ENCODE measurements at regions not wholly inside any gene's neighbourhood (a gene's known extent, or its start where the extent isn't known, plus 50 kb on each side); places are given as distances from the start of the nearest gene placed in this dataset.

GRCh38 chr11:27904358-27905055, 203.4 kb downstream of the KIF18A start:
- no peak for FAIRE-seq

GRCh38 chr11:27902981-27903624, 202.8 kb upstream of the BDNF start:
- no peak for FAIRE-seq

GRCh38 chr11:27898166-27898565, 197.9 kb upstream of the BDNF start:
- no peak for FAIRE-seq

- FAIRE-seq = no peak
These were observed 195.8 kb upstream of the BDNF start for GRCh38 chr11:27896096-27896495.

- FAIRE-seq = no peak
These were observed 194.3 kb upstream of the BDNF start for GRCh38 chr11:27894552-27894951.

- FAIRE-seq = no peak
These were observed 186.6 kb upstream of the BDNF start for GRCh38 chr11:27886857-27887256.

- no peak for FAIRE-seq
These were observed 181.9 kb upstream of the BDNF start for GRCh38 chr11:27882066-27882697.

GRCh38 chr11:27875831-27876775, 175.8 kb upstream of the BDNF start:
- no peak for FAIRE-seq

GRCh38 chr11:27874998-27875830, 175.0 kb upstream of the BDNF start:
- no peak for FAIRE-seq

GRCh38 chr11:27873664-27874063, 173.4 kb upstream of the BDNF start:
- no peak for FAIRE-seq

GRCh38 chr11:27871056-27871455, 170.8 kb upstream of the BDNF start:
- no peak for FAIRE-seq

- FAIRE-seq = no peak
These were observed 169.4 kb upstream of the BDNF start for GRCh38 chr11:27869701-27870100.

GRCh38 chr11:27868709-27869108, 168.5 kb upstream of the BDNF start:
- FAIRE-seq = no peak

- no peak for FAIRE-seq
These were observed 168.0 kb upstream of the BDNF start for GRCh38 chr11:27868226-27868625.

GRCh38 chr11:27865105-27865504, 164.8 kb upstream of the BDNF start:
- no peak for FAIRE-seq

GRCh38 chr11:27864611-27865010, 164.4 kb upstream of the BDNF start:
- no peak for FAIRE-seq

- no peak for FAIRE-seq
These were observed 163.8 kb upstream of the BDNF start for GRCh38 chr11:27864091-27864491.

- FAIRE-seq = no peak
These were observed 163.4 kb upstream of the BDNF start for GRCh38 chr11:27863637-27864036.

- no peak for FAIRE-seq
These were observed 161.6 kb upstream of the BDNF start for GRCh38 chr11:27861706-27862430.

- FAIRE-seq = no peak
These were observed 160.6 kb upstream of the BDNF start for GRCh38 chr11:27860811-27861210.

- FAIRE-seq = no peak
These were observed 158.6 kb upstream of the BDNF start for GRCh38 chr11:27858866-27859265.

- no peak for FAIRE-seq
These were observed 157.3 kb upstream of the BDNF start for GRCh38 chr11:27857588-27857987.

Measured in G401.6 (cell line).